ENCODE measurements at regions not wholly inside any gene's neighbourhood (a gene's known extent, or its start where the extent isn't known, plus 50 kb on each side); places are given as distances from the start of the nearest gene placed in this dataset.
A peak's percentile ranks its signal among the peaks of the same experiment; 100 is the strongest.

GRCh38 chr2:217331523-217332416, 471.9 kb upstream of the TNP1 start (continued):
- TF ChIP-seq AKNA (CRISPR knock-in tag; IDR thresholded peaks at IDR 0.05; ENCODE audit: borderline replicate concordance), result no peak
- no peak; the same call in 1 of the 2 replicates for TF ChIP-seq ZZZ3 (CRISPR knock-in tag; IDR thresholded peaks at IDR 0.05; ENCODE audit: borderline replicate concordance)
- TF ChIP-seq, protein P1, sequence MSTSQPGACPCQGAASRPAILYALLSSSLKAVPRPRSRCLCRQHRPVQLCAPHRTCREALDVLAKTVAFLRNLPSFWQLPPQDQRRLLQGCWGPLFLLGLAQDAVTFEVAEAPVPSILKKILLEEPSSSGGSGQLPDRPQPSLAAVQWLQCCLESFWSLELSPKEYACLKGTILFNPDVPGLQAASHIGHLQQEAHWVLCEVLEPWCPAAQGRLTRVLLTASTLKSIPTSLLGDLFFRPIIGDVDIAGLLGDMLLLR (CRISPR knock-in tag; IDR thresholded peaks at IDR 0.05), result no peak
- TF ChIP-seq ZNF83 (CRISPR knock-in tag; IDR thresholded peaks at IDR 0.05; ENCODE audit: borderline replicate concordance), result no peak
- TF ChIP-seq CHD4 (IDR thresholded peaks at IDR 0.05; ENCODE audit: borderline replicate concordance, low read length), result no peak
- TF ChIP-seq IRX3 (CRISPR knock-in tag; IDR thresholded peaks at IDR 0.05; ENCODE audit: borderline replicate concordance, low read depth), result 0 out of 2 replicates have a peak, but pooled peaks have one; percentile 35
- 0 out of 4 replicates have a peak, but pooled peaks of 1 of the 2 experiments have one; percentile 7 for TF ChIP-seq MAFK (conservative IDR thresholded peaks at IDR 0.05 in 1 of 2, IDR thresholded peaks at IDR 0.05 in 1 of 2; ENCODE audit: low read length in 2 of 2)
- no peak for TF ChIP-seq ZC3H13 (CRISPR knock-in tag; IDR thresholded peaks at IDR 0.05)
- TF ChIP-seq EP300 (IDR thresholded peaks at IDR 0.05; ENCODE audit: low read depth in 2 of 2, low read length in 2 of 2), result peak in 1 of 2 experiments; percentile 93; a peak in 2 of 4 replicates
- peak; percentile 89 for TF ChIP-seq EP300 (CRISPR knock-in tag; IDR thresholded peaks at IDR 0.05; ENCODE audit: borderline replicate concordance)
- TF ChIP-seq ZNF749 (CRISPR knock-in tag; IDR thresholded peaks at IDR 0.05; ENCODE audit: borderline replicate concordance), result no peak
- TF ChIP-seq NFATC3 (CRISPR knock-in tag; IDR thresholded peaks at IDR 0.05), result no peak
- 0 out of 2 replicates have a peak, but pooled peaks have one; percentile 88 for TF ChIP-seq ZNF276 (CRISPR knock-in tag; IDR thresholded peaks at IDR 0.05; ENCODE audit: low read depth)
- TF ChIP-seq, protein P2, sequence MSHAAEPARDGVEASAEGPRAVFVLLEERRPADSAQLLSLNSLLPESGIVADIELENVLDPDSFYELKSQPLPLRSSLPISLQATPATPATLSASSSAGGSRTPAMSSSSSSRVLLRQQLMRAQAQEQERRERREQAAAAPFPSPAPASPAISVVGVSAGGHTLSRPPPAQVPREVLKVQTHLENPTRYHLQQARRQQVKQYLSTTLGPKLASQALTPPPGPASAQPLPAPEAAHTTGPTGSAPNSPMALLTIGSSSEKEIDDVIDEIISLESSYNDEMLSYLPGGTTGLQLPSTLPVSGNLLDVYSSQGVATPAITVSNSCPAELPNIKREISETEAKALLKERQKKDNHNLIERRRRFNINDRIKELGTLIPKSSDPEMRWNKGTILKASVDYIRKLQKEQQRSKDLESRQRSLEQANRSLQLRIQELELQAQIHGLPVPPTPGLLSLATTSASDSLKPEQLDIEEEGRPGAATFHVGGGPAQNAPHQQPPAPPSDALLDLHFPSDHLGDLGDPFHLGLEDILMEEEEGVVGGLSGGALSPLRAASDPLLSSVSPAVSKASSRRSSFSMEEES (CRISPR knock-in tag; IDR thresholded peaks at IDR 0.05), result peak; percentile 79; the same call in 1 of the 2 replicates
- no peak for TF ChIP-seq ZNF776 (CRISPR knock-in tag; IDR thresholded peaks at IDR 0.05)
- TF ChIP-seq, protein P3, sequence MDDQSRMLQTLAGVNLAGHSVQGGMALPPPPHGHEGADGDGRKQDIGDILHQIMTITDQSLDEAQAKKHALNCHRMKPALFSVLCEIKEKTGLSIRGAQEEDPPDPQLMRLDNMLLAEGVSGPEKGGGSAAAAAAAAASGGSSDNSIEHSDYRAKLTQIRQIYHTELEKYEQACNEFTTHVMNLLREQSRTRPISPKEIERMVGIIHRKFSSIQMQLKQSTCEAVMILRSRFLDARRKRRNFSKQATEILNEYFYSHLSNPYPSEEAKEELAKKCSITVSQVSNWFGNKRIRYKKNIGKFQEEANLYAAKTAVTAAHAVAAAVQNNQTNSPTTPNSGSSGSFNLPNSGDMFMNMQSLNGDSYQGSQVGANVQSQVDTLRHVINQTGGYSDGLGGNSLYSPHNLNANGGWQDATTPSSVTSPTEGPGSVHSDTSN (CRISPR knock-in tag; IDR thresholded peaks at IDR 0.05; ENCODE audit: borderline replicate concordance), result no peak
- TF ChIP-seq HDAC2 (CRISPR knock-in tag; IDR thresholded peaks at IDR 0.05), result peak; percentile 96
